Activated CD4-positive, alpha-beta T cell treated with anti-CD3 and anti-CD28 coated beads for 1 hour (primary cell): ENCODE measurements at regions not wholly inside any gene's neighbourhood (a gene's known extent, or its start where the extent isn't known, plus 50 kb on each side); places are given as distances from the start of the nearest gene placed in this dataset.
"Not testable (repeated sequence)": the region's sequence is repeated elsewhere in the genome, so short reads cannot be mapped to it uniquely, and the experiment has no call there.

Source experiments
- DNase-seq: peaks from one replicate; pipeline ENCODE4 v3.0.0-alpha.2; 2020

- DNase-seq: no peak
Measured at GRCh38 chr15:55126111-55126510, 70.6 kb downstream of the RSL24D1 start.

- no peak for DNase-seq
Measured at GRCh38 chr15:55124616-55125015, 72.1 kb downstream of the RSL24D1 start.

- DNase-seq: no peak
Measured at GRCh38 chr15:55118344-55118870, 78.3 kb downstream of the RSL24D1 start.

GRCh38 chr15:55116636-55117035 lies 80.1 kb downstream of the RSL24D1 start:
- no peak for DNase-seq

- DNase-seq: no peak
Measured at GRCh38 chr15:55113736-55114135, 83.0 kb downstream of the RSL24D1 start.

DNA sequence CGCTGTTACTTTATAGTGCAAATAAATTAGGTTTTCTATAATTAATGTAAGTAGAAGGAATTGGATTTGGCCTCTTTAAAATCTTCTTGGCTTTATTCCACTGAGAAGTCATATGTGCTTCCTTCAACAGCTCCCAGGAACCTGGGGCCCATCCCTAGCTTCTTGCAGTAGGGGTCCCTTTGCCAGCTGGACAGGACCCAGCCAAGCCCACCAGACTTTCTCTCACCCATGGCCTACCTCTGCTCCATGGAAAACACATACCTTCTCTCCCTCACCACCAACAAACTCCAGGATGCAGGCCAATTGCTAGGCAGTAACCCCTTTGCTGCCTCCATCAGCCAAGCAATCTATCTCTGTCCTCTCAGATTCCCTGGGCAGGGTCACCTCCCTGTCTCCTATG lies 84.0 kb downstream of the RSL24D1 start:
- no peak for DNase-seq

- DNase-seq: no peak
Measured at GRCh38 chr15:55110446-55110845, 86.3 kb downstream of the RSL24D1 start.

DNA sequence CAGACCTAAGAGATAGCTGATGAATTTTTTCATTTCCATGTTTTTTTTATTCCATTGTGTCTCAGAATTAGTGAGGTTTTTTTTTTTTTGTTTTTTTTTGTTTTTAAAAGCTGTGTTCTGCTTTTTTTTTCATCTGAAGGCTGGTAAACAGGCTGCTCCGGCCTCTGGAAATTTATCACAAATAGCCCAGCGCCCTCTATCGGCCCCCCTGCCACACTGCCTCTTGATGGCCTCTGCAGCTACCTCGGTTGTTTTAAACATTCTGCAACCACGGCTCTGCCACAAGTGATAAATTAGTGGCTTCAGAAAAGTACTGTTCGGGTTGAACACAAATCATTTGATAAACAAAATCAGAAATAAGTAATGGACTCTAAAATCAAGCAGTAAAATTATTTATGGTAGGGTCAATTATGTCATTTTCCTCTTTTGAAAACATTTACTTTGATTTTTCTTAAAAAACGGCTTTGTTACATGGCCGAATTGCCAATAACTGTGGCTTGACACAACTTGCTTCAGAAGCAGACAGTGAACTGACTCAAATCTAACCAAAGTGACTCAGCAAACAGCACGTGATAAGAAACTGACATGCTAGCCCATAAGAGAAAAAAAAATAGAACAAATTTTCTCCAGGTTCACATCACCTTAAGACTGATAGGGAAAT lies 87.8 kb downstream of the RSL24D1 start:
- DNase-seq: peak; percentile 20

DNA sequence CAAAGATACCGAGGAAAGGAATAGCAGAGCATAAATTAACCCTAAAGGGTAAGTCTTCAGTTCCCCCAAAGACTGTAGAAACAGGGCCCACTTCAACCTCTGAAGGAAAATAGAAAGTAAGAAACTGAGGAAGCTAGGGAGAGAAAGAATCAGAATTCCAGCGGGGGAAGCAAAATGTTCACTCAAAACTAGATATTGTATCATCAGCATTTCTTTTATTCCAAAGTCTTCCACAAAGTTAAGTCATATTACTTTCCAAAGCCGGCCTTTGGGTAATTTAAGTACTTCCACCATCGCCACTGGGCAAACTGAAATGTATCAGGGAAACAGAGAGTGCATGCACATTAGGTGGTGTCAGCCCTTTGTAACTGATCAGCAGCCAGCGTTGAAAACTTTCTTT lies 88.3 kb downstream of the RSL24D1 start:
- no peak for DNase-seq

- no peak for DNase-seq
Measured at GRCh38 chr15:55106155-55106554, 90.6 kb downstream of the RSL24D1 start.

DNA sequence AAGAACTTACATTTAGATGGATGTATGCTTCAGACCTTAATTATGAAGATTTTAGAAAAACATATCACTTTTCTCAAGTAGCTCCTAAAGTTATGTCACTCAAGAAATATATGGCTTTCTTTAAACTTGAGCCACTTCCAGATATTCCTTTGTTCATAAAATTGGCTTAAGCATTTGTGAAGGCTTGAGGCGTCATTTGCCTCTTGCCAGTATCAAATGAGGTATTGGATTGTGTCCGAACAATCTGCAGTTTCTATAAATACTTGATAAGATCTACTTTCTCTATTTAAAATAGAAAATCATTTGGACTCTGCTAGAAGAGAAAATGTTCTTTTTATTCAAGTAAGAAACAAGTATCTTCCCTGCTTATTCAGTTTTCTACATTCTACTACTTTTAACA lies 102.6 kb downstream of the RSL24D1 start:
- DNase-seq: no peak

DNA sequence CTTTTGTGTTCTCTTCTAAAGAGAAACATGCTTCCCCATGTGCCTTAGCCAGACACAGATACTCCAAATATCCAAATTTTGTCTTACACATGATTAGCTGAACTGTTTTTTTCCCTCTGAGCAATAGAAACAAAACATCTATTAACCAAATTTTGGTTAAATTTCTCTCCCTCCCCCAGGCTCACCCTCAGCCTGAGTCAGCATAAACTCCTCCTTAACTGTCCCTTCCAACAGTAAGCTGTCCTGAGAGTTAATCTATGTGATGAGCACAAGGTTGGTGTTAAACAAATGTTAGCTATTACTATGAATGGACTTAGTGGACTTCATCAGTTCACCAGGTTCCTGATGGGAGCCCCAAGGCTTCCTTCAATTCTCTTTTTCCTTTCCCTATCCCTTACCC lies 108.5 kb downstream of the RSL24D1 start:
- no peak for DNase-seq

- DNase-seq: no peak
Measured at GRCh38 chr15:55084673-55085072, 112.1 kb downstream of the RSL24D1 start.

DNA sequence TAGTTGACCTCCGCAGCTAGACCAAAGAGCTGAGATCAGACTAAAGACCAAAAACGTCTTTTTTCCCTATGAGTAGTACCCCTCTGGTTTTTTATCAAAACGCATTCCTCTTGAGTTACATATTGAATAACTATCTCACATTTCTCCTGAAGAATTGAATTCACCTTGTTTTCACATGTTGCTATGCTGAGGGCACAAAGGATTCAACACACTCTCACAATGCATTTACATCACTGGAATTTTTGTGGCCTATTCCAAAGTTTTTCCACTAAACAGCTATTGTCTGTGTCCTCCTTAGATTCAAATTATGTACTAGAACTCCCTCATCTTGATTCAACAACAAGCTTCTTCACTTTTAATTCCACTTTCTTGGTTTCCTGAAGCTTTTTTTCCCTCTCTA lies 112.5 kb downstream of the RSL24D1 start:
- no peak for DNase-seq

DNA sequence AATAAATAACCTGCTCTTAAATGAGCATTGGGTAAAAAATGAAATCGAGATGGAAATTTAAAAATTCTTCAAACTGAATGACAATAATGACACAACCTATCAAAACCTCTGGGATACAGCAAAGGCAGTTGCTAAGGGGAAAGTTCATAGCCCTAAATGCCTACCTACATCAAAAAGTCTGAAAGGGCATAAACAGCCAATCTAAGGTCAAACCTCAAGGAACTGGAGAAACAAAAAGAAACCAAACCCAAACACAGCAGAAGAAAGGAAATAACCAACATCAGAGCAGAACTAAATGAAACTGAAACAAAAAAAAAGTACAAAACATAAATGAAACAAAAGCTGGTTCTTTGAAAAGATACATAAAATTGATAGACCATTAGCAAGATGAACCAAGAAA lies 119.7 kb downstream of the RSL24D1 start:
- DNase-seq: not testable (repeated sequence)

DNA sequence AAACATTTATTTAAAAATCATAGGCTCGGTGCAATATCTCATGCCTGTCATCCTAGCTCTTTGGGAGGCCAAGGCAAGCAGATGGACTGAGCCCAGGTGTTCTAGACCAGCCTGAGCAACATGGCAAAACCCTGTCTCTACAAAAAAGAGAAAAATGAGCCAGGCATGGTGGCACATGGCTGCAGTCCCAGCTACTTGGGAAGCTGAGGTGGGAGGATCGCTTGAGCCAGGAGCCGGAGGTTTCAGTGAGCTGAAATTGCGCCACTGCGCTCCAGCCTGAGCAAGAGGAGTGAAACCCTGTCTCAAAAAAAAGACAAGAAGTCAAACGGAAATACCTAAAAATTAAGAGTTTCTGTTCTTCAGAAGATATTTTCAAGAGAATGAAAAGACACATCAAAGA lies 122.3 kb downstream of the RSL24D1 start:
- DNase-seq: no peak

DNA sequence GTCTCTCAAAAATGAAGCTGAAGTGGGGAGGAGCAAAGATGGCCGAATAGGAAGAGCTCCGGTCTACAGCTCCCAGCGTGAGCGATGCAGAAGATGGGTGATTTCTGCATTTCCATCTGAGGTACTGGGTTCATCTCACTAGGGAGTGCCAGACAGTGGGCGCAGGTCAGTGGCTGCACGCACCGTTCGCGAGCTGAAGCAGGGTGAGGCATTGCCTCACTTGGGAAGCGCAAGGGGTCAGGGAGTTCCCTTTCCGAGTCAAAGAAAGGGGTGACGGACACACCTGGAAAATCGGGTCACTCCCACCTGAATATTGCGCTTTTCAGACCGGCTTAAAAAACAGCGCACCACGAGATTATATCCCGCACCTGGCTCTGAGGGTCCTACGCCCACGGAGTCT lies 132.8 kb downstream of the RSL24D1 start:
- not testable (repeated sequence) for DNase-seq

DNA sequence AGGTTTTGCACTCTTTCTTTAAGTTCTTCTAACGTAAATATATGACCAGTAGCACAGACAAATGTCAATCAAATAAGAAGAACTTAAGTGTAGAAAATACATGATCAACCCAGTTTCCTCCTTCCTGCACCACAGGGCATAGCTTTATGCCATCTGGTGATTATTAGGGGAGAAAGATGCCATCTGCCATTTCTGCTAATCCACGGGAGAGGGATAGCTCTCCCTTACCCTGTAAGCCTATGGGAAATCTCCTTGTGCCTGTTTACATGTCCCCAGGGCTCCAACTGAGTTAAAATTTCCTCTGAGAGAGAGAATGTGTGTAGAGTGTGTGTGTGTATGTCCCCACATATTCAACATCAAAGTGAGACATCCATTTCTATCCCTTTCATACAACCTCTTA lies 135.9 kb downstream of the RSL24D1 start:
- DNase-seq: no peak

GRCh38 chr15:55056500-55056899 lies 140.2 kb downstream of the RSL24D1 start:
- DNase-seq: no peak

DNA sequence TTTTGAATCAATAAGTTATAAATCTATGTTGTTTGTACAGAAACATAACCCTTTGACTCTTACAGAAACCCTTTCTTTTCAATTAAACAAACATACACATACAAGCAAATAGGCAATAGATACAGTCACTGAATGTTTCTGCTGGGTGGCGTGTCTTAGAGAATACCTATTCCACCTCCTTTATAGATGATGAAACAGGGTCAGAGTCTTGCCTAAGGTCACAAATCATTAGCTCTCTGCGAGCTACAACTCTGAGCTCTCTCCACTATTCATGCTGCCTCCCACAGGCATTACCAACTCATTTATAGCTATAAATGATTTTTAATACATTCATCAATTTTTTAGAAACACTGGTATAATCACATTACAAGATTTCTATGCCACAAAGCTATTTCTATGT lies 152.6 kb downstream of the RSL24D1 start:
- DNase-seq: no peak

- no peak for DNase-seq
Measured at GRCh38 chr15:55037071-55037470, 159.7 kb downstream of the RSL24D1 start.

- no peak for DNase-seq
Measured at GRCh38 chr15:55035749-55036148, 161.0 kb downstream of the RSL24D1 start.

DNA sequence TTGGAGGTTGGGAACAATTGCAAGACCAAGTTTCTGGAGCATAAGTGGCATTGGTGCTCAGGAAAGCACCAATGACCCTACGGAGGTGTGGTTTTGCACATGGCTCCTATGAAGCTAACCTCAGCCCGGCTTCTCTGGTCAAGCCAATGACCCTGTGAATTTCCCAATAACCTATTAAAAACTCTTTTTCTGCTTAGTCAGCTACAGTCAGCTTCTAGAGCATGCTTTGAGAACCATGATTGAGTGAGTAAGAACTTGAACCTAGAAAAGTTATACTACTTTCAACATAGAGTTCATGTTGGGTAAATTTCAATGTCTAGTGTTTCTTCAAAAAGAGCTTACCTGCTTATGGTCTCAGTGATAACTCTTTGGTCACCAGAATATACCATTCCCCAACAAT lies 163.2 kb downstream of the RSL24D1 start:
- no peak for DNase-seq

- DNase-seq: no peak
Measured at GRCh38 chr15:55031727-55032126, 165.0 kb downstream of the RSL24D1 start.

DNA sequence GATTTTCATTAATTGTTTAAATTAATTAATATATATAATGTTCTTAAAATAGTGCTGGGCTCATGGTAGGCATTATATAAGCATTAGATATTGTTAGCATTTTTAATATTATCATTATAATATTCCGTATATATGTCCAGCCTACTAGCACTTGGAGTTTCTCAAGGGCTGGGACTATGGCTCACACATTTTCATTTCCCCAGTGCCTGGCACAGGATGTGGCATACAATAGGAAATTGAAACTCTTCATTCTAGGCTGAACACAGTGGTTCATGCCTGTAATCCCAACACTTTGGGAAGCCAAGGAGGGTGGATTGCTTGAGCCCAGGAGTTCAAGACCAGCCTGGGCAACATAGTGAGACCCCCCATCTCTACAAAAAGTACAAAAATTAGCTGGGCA lies 170.4 kb downstream of the RSL24D1 start:
- DNase-seq: no peak
